ENCODE measurements at regions not wholly inside any gene's neighbourhood (a gene's known extent, or its start where the extent isn't known, plus 50 kb on each side); places are given as distances from the start of the nearest gene placed in this dataset.

- DNase-seq, result no peak
These were observed 588.6 kb upstream of the GRAMD2B start for GRCh38 chr5:125834438-125835115.

- DNase-seq, result no peak
These were observed 587.7 kb upstream of the GRAMD2B start for GRCh38 chr5:125835293-125836172.

- DNase-seq, result no peak
These were observed 587.0 kb upstream of the GRAMD2B start for GRCh38 chr5:125836256-125836655.

GRCh38 chr5:125837866-125838265 is 585.3 kb upstream of the GRAMD2B start:
- no peak for DNase-seq

GRCh38 chr5:125847561-125847960 is 575.6 kb upstream of the GRAMD2B start:
- no peak for DNase-seq

- no peak for DNase-seq
These were observed 574.5 kb upstream of the GRAMD2B start for GRCh38 chr5:125848751-125849150.

- no peak for DNase-seq
These were observed 566.3 kb upstream of the GRAMD2B start for GRCh38 chr5:125856949-125857348.

- no peak for DNase-seq
These were observed 559.6 kb upstream of the GRAMD2B start for GRCh38 chr5:125863579-125863978.

- no peak for DNase-seq
These were observed 557.9 kb upstream of the GRAMD2B start for GRCh38 chr5:125865166-125865815.

GRCh38 chr5:125868036-125868435 is 555.2 kb upstream of the GRAMD2B start:
- DNase-seq, result no peak

GRCh38 chr5:125870256-125870655 is 553.0 kb upstream of the GRAMD2B start:
- no peak for DNase-seq

- no peak for DNase-seq
These were observed 549.2 kb upstream of the GRAMD2B start for GRCh38 chr5:125874057-125874456.

GRCh38 chr5:125874717-125875116 is 548.5 kb upstream of the GRAMD2B start:
- no peak for DNase-seq

GRCh38 chr5:125877248-125877647 is 546.0 kb upstream of the GRAMD2B start:
- no peak for DNase-seq

- no peak for DNase-seq
These were observed 541.1 kb upstream of the GRAMD2B start for GRCh38 chr5:125882061-125882460.

GRCh38 chr5:125883223-125883622 is 540.0 kb upstream of the GRAMD2B start:
- no peak for DNase-seq

GRCh38 chr5:125888358-125888757 is 534.9 kb upstream of the GRAMD2B start:
- no peak for DNase-seq

GRCh38 chr5:125890511-125890931 is 532.7 kb upstream of the GRAMD2B start:
- DNase-seq, result no peak

- DNase-seq, result no peak
These were observed 532.0 kb upstream of the GRAMD2B start for GRCh38 chr5:125891061-125891725.

- DNase-seq, result no peak
These were observed 528.8 kb upstream of the GRAMD2B start for GRCh38 chr5:125894383-125894782.

GRCh38 chr5:125896368-125896767 is 526.8 kb upstream of the GRAMD2B start:
- no peak for DNase-seq

GRCh38 chr5:125897089-125897488 is 526.1 kb upstream of the GRAMD2B start:
- no peak for DNase-seq

GRCh38 chr5:125898851-125899405 is 524.3 kb upstream of the GRAMD2B start:
- no peak for DNase-seq
